Endothelial cell of umbilical vein (primary cell): ENCODE measurements at regions not wholly inside any gene's neighbourhood (a gene's known extent, or its start where the extent isn't known, plus 50 kb on each side); places are given as distances from the start of the nearest gene placed in this dataset.

Experiments used
- BruUV-seq: library from RNA; stranded (reverse); fragments of 400-500 nt; replicated peaks from 2 replicates; lab custom pipeline; 2021; lab: Mats Ljungman, UMichigan
- CTCF ChIA-PET: fragments of 300-600, 350-600 bp; sonication (Branson Sonifier 250); formaldehyde crosslinking; loops from one replicate; lab custom pipeline; 2021; ENCODE audit warnings: antibody characterized with exemption, inconsistent platforms; lab: Charles Lee
- POLR2A ChIA-PET: fragments of 300-600, 350-600 bp; sonication (Branson Sonifier 250); formaldehyde crosslinking; loops from one replicate; lab custom pipeline; 2021; ENCODE audit warnings: antibody characterized with exemption, inconsistent platforms; lab: Charles Lee
- DNase-seq: peaks from one replicate; pipeline ENCODE4 v3.0.0-alpha.2; 2011; ENCODE audit warnings: low read depth, low spot score
- FAIRE-seq: peaks from 2 replicates; lab custom pipeline; 2011; peaks lifted over from hg19 to GRCh38; lab: Jason Lieb, UNC
- H2AFZ ChIP-seq: 2 replicates; pipeline ENCODE4 v1.6.0; 2012; ENCODE audit warnings: low read depth, low read length, control low read depth, inconsistent platforms
- H3K27ac ChIP-seq: 2 replicates; pipeline ENCODE4 v1.5.1; 2011; ENCODE audit warnings: low read depth, mild to moderate bottlenecking, control low read depth, low read length, moderate library complexity; ENCODE audit not compliant: insufficient read depth
- H3K27me3 ChIP-seq, 2 experiments: 2 replicates each; pipeline versions ENCODE4 v1.6.0 to v1.6.1; 2011; ENCODE audit warnings: low read length in 2 of 2, mixed read lengths in 1 of 2; ENCODE audit not compliant: control insufficient read depth in 2 of 2, insufficient read depth in 2 of 2
- H3K36me3 ChIP-seq, 2 experiments: 2 replicates in 1 of 2; 3 replicates in 1 of 2; pipeline ENCODE4 v1.5.1; 2011; ENCODE audit warnings: low read length in 2 of 2, mild to moderate bottlenecking in 1 of 2, moderate library complexity in 1 of 2; ENCODE audit not compliant: control insufficient read depth in 2 of 2, insufficient read depth in 2 of 2; ENCODE audit errors: extremely low read depth in 1 of 2
- H3K4me1 ChIP-seq: 3 replicates; pipeline ENCODE4 v1.5.1; 2011; ENCODE audit warnings: mild to moderate bottlenecking, low read length; ENCODE audit not compliant: control insufficient read depth, insufficient read depth; ENCODE audit errors: extremely low read depth
- H3K4me2 ChIP-seq: 2 replicates; pipeline ENCODE4 v1.6.1; 2011; ENCODE audit warnings: low read length, control low read depth, mixed read lengths; ENCODE audit not compliant: insufficient read depth
- H3K4me3 ChIP-seq, 3 experiments: fragments of 200-600 bp in 1 of 3; sonication (generic), shearing (Covaris generic) in 1 of 3; replicated peaks in 1 of 3; 2 replicates each; pipeline ENCODE4 v1.5.1; 2011 to 2016; ENCODE audit warnings: control low read depth in 3 of 3, low read length in 3 of 3, mild to moderate bottlenecking in 2 of 3, inconsistent platforms in 1 of 3, low read depth in 1 of 3, moderate library complexity in 1 of 3; ENCODE audit not compliant: insufficient read depth in 1 of 3
- H3K79me2 ChIP-seq: 2 replicates; pipeline ENCODE4 v1.6.0; 2012; ENCODE audit warnings: low read length, inconsistent platforms; ENCODE audit not compliant: control insufficient read depth, insufficient read depth
- H3K9ac ChIP-seq: replicated peaks from 2 replicates; pipeline ENCODE3; 2011; ENCODE audit warnings: low read length, control low read depth; ENCODE audit not compliant: insufficient read depth; ENCODE audit errors: extremely low read depth
- H3K9me1 ChIP-seq: replicated peaks from 3 replicates; pipeline ENCODE4 v1.6.0; 2011; ENCODE audit warnings: mild to moderate bottlenecking, low read length; ENCODE audit not compliant: control insufficient read depth, insufficient read depth; ENCODE audit errors: extremely low read depth
- H3K9me3 ChIP-seq: replicated peaks from 2 replicates; pipeline ENCODE4 v1.5.1; 2012; ENCODE audit warnings: low read length, inconsistent platforms; ENCODE audit not compliant: control insufficient read depth, insufficient read depth
- H4K20me1 ChIP-seq: replicated peaks from 2 replicates; pipeline ENCODE3; 2011; ENCODE audit warnings: mild to moderate bottlenecking, low read length; ENCODE audit not compliant: control insufficient read depth, insufficient read depth; ENCODE audit errors: extremely low read depth
- CTCF ChIP-seq, 2 donors: IDR thresholded peaks; 1 replicate in 1 of 2; 2 replicates in 1 of 2; pipeline ENCODE4 v1.5.1; 2011; ENCODE audit warnings: low read length in 2 of 2, mild to moderate bottlenecking in 2 of 2, moderate library complexity in 2 of 2, control low read depth in 1 of 2, inconsistent platforms in 1 of 2, low read depth in 1 of 2; ENCODE audit not compliant: insufficient read depth in 1 of 2; ENCODE audit errors: extremely low read depth in 1 of 2
- EZH2 ChIP-seq: IDR thresholded peaks from 2 replicates; pipeline ENCODE4 v1.6.1; 2012; ENCODE audit warnings: borderline replicate concordance, low read depth, mild to moderate bottlenecking, moderate library complexity, low read length, inconsistent platforms; ENCODE audit not compliant: severe bottlenecking
- FOS ChIP-seq: IDR thresholded peaks from 2 replicates; pipeline ENCODE4 v1.6.1; 2011; ENCODE audit warnings: mild to moderate bottlenecking, low read length, moderate library complexity, borderline replicate concordance; ENCODE audit not compliant: insufficient read depth
- GATA2 ChIP-seq: IDR thresholded peaks from 2 replicates; pipeline ENCODE4 v1.7.0; 2011; ENCODE audit warnings: low read depth, mild to moderate bottlenecking, moderate library complexity, mixed read lengths, low read length; ENCODE audit not compliant: insufficient read length, insufficient read depth
- JUN ChIP-seq: IDR thresholded peaks from 2 replicates; pipeline ENCODE4 v1.6.1; 2011; ENCODE audit warnings: borderline replicate concordance, low read depth; ENCODE audit not compliant: insufficient read length, insufficient read depth
- MAX ChIP-seq: IDR thresholded peaks from 2 replicates; pipeline ENCODE4 v1.6.1; 2011; ENCODE audit not compliant: insufficient read depth, insufficient read length
- MYC ChIP-seq: IDR thresholded peaks from one replicate; pipeline ENCODE4 v1.6.1; 2011; ENCODE audit warnings: mild to moderate bottlenecking, low read depth, low read length
- POLR2A ChIP-seq: IDR thresholded peaks from 2 replicates; pipeline ENCODE4 v1.6.1; 2012; ENCODE audit warnings: low read depth, mild to moderate bottlenecking, control low read depth, low read length
- POLR2AphosphoS5 ChIP-seq: IDR thresholded peaks from 2 replicates; pipeline ENCODE4 v1.6.1; 2012; ENCODE audit warnings: low read depth, mild to moderate bottlenecking, control low read depth, low read length, moderate library complexity; ENCODE audit not compliant: insufficient read depth
- dilution Hi-C: fragments of 300-500 bp; cut with MboI; formaldehyde crosslinking; loops from one replicate; pipeline ENCODE4 v1.15.0; 2019; ENCODE audit warnings: low sequenced_read_pairs; ENCODE audit not compliant: extremely low pct_ligation_motif_present
- intact Hi-C: fragments of 100-400 bp; cut with micrococcal nuclease; formaldehyde crosslinking; loops from one replicate; pipeline ENCODE4 v1.10.0; 2022

- Histone ChIP-seq H3K4me1 (no peaks in the 10 kb centered on the region), H3K27me3 (no peaks in the 10 kb centered on the region), H3K4me2 (no peak overlapping the region), H3K9me3 (no peaks in the 10 kb centered on the region), H3K27ac (no peak overlapping the region), H2AFZ (no peak overlapping the region), H3K4me3 (no peak overlapping the region), H3K9me1 (no peaks in the 10 kb centered on the region), H3K36me3 (no peaks in the 10 kb centered on the region), H3K9ac (no peak overlapping the region), H3K79me2 (no peaks in the 10 kb centered on the region), H4K20me1 (no peaks in the 10 kb centered on the region)
- DNase-seq (no peak), FAIRE-seq (no peak)
- CTCF ChIA-PET: no interaction called here
- BruUV-seq: no TSS peak
- dilution Hi-C loops: no loop called here
- no peak for TF ChIP-seq GATA2
- intact Hi-C loops: no loop called here
- POLR2A ChIA-PET: no interaction called here
Observed at GRCh38 chr12:102316723-102317122, 119.1 kb upstream of the PMCH start.

GRCh38 chr12:102314821-102315220 lies 117.2 kb upstream of the PMCH start:
- no peak for TF ChIP-seq POLR2AphosphoS5
- no peak for TF ChIP-seq FOS
- TF ChIP-seq GATA2: no peak
- no peak for TF ChIP-seq EZH2
- no peak for TF ChIP-seq MYC
- no peak for TF ChIP-seq POLR2A
- no peak for TF ChIP-seq MAX
- TF ChIP-seq JUN: no peak
- no peak for TF ChIP-seq CTCF (IDR thresholded peaks at IDR 0.05; ENCODE audit: extremely low read depth in 1 of 2, insufficient read depth in 1 of 2, low read depth in 1 of 2, low read length in 2 of 2)
- ChIA-PET CTCF (no interaction called here), POLR2A (no interaction called here)

More at GRCh38 chr12:102314821-102315220, 117.2 kb upstream of the PMCH start:
- FAIRE-seq (no peak), DNase-seq (no peak)
- no peaks in the 10 kb centered on the region for H3K27me3 ChIP-seq
- dilution Hi-C loops: no loop called here
- no peak overlapping the region for H3K4me2 ChIP-seq
- H3K4me1 ChIP-seq: no peaks in the 10 kb centered on the region
- no peaks in the 10 kb centered on the region for H3K9me1 ChIP-seq
- H3K9ac ChIP-seq: no peak overlapping the region
- H3K9me3 ChIP-seq: no peaks in the 10 kb centered on the region
- no peak overlapping the region for H2AFZ ChIP-seq
- no peak overlapping the region for H3K27ac ChIP-seq
- no peaks in the 10 kb centered on the region for H3K79me2 ChIP-seq
- BruUV-seq: no TSS peak
- intact Hi-C loops: no loop called here
- no peaks in the 10 kb centered on the region for H4K20me1 ChIP-seq
- H3K4me3 ChIP-seq: no peak overlapping the region
- H3K36me3 ChIP-seq: no peaks in the 10 kb centered on the region
